Osteoblast (primary cell): ENCODE measurements at regions not wholly inside any gene's neighbourhood (a gene's known extent, or its start where the extent isn't known, plus 50 kb on each side); places are given as distances from the start of the nearest gene placed in this dataset.

Experiments
- DNase-seq: peaks from one replicate; pipeline ENCODE4 v3.0.0; 2011; ENCODE audit warnings: low spot score, mixed read lengths; ENCODE audit not compliant: insufficient read length; ENCODE audit errors: missing footprints
- H2AFZ ChIP-seq: 2 replicates; pipeline ENCODE4 v1.6.0; 2011; ENCODE audit warnings: mild to moderate bottlenecking, low read length
- H3K27ac ChIP-seq: 2 replicates; pipeline ENCODE4 v1.5.1; 2011; ENCODE audit warnings: mild to moderate bottlenecking, low read depth, low read length, moderate library complexity
- H3K27me3 ChIP-seq: 2 replicates; pipeline ENCODE4 v1.6.0; 2012; ENCODE audit warnings: mild to moderate bottlenecking, control low read depth, inconsistent platforms, low read length, moderate library complexity; ENCODE audit not compliant: insufficient read depth
- H3K36me3 ChIP-seq: 2 replicates; pipeline ENCODE4 v1.5.1; 2011; ENCODE audit warnings: mild to moderate bottlenecking, low read length, control low read depth, moderate library complexity; ENCODE audit not compliant: insufficient read depth
- H3K4me1 ChIP-seq: 2 replicates; pipeline ENCODE4 v1.5.1; 2011; ENCODE audit warnings: mild to moderate bottlenecking, low read length, control low read depth, moderate library complexity; ENCODE audit not compliant: insufficient read depth
- H3K4me2 ChIP-seq: 2 replicates; pipeline ENCODE4 v1.6.0; 2011; ENCODE audit warnings: mild to moderate bottlenecking, low read length; ENCODE audit not compliant: insufficient read depth
- H3K4me3 ChIP-seq: fragments of 200-600 bp; sonication (generic); 3 replicates; pipeline ENCODE4 v1.5.1; 2012; ENCODE audit warnings: mild to moderate bottlenecking, low read length, inconsistent platforms; ENCODE audit not compliant: insufficient read depth
- H3K79me2 ChIP-seq: 2 replicates; pipeline ENCODE4 v1.6.0; 2012; ENCODE audit warnings: mild to moderate bottlenecking, low read length, control low read depth, inconsistent platforms; ENCODE audit not compliant: insufficient read depth
- H3K9me3 ChIP-seq: 2 replicates; pipeline ENCODE4 v1.5.1; 2011; ENCODE audit warnings: low read depth, low read length, control low read depth
- H4K20me1 ChIP-seq: 2 replicates; pipeline ENCODE4 v1.6.0; 2012; ENCODE audit warnings: mild to moderate bottlenecking, low read length, control low read depth; ENCODE audit not compliant: insufficient read depth
- TF ChIP-seq, protein P1 (sequence below): IDR thresholded peaks from 2 replicates; pipeline ENCODE4 v1.5.1; 2011; ENCODE audit warnings: mild to moderate bottlenecking, low read depth, low read length, moderate library complexity; ENCODE audit errors: extremely low read depth

DNA sequence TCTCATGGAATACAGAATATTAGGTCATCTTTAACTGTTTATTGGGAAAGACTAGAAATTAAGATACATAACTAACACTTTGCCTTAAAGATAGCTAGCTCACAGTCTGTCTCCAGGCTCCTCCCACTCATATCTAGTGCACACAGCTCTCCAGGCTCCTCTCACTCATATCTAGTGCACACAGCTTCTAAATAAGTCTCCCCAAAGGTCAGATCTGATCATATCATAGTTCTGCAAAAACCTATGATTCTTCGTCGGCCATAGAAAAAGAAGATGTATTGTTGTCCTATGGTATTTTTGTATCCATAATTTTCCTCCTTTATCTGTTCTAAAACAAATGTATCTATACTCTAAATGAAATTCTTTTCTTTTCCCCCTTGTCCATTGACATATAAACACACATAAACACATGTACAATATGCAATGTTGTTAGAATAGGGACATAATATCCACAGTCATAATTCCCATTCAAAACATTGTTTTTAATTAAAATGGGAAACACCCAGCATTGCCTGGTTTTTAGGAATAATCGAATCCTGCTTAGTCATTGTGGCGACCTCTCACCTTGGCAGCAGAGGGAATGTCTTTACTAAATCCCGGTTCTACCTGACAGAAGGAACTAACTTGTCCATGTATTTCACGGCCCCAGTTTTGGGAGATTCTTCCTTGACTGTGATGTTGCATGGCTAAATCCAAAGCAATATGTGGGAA, 1282.0 kb downstream of the PCDH7 start:
- H2AFZ ChIP-seq: no peak overlapping the region
- no peak for DNase-seq
- H3K27ac ChIP-seq: no peak overlapping the region
- no peaks in the 10 kb centered on the region for H3K9me3 ChIP-seq
- no peak overlapping the region for H3K4me2 ChIP-seq
- no peaks in the 10 kb centered on the region for H3K4me1 ChIP-seq
- no peak overlapping the region for H3K4me3 ChIP-seq
- no peaks in the 10 kb centered on the region for H3K79me2 ChIP-seq
- no peaks in the 10 kb centered on the region for H3K36me3 ChIP-seq
- H4K20me1 ChIP-seq: no peaks in the 10 kb centered on the region
- no peaks in the 10 kb centered on the region for H3K27me3 ChIP-seq
- TF ChIP-seq, protein P1, sequence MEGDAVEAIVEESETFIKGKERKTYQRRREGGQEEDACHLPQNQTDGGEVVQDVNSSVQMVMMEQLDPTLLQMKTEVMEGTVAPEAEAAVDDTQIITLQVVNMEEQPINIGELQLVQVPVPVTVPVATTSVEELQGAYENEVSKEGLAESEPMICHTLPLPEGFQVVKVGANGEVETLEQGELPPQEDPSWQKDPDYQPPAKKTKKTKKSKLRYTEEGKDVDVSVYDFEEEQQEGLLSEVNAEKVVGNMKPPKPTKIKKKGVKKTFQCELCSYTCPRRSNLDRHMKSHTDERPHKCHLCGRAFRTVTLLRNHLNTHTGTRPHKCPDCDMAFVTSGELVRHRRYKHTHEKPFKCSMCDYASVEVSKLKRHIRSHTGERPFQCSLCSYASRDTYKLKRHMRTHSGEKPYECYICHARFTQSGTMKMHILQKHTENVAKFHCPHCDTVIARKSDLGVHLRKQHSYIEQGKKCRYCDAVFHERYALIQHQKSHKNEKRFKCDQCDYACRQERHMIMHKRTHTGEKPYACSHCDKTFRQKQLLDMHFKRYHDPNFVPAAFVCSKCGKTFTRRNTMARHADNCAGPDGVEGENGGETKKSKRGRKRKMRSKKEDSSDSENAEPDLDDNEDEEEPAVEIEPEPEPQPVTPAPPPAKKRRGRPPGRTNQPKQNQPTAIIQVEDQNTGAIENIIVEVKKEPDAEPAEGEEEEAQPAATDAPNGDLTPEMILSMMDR: no peak

DNA sequence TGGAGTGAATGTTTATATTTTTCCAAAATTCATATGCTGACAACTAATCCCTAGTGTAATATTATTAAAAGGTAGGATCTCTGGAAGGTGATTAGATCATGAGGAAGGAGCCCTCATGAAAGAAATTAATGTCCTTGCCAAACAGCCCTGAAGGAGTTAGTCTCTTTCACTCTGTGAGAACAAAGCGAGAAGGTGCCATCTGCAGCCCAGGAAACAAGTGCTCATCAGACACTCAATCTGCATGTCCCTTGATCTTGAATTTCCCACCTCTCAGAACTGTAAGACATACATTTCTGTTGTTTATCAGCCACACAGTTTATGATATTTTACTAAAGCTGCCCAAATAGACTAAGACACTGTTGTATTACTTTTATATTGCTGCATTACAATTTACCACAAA, 1283.4 kb downstream of the PCDH7 start:
- Histone ChIP-seq H3K36me3 (no peaks in the 10 kb centered on the region), H3K27me3 (no peaks in the 10 kb centered on the region), H2AFZ (no peak overlapping the region), H3K27ac (no peak overlapping the region), H3K4me3 (no peak overlapping the region), H3K9me3 (no peaks in the 10 kb centered on the region), H4K20me1 (no peaks in the 10 kb centered on the region), H3K79me2 (no peaks in the 10 kb centered on the region), H3K4me2 (no peak overlapping the region), H3K4me1 (no peaks in the 10 kb centered on the region)
- DNase-seq: no peak
- TF ChIP-seq, protein P1: no peak

DNA sequence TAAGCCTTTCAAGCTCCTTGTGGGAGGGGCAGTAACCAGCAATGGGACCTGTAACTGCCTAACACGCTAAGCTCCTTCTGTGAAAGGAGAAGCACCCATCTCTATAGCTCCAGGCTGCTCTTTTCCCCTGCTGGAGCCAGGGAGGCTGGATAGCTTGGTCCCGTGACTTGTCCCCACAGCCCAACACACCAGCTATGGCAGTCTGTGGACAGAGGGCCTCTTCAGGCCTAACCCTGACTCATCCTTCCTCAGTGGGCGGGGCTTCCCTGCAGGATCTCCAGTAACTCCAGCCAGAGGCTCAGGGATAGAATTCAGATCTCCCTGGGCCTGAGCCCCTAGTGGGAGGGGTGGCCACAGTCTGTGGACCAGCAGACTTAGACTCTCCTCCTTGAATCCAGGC, 1290.1 kb downstream of the PCDH7 start:
- no peak overlapping the region for H3K27ac ChIP-seq
- no peaks in the 10 kb centered on the region for H3K79me2 ChIP-seq
- H3K27me3 ChIP-seq: no peaks in the 10 kb centered on the region
- no peak overlapping the region for H2AFZ ChIP-seq
- peaks cover 2% of the 10 kb centered on the region for H3K9me3 ChIP-seq
- H3K36me3 ChIP-seq: no peaks in the 10 kb centered on the region
- DNase-seq: no peak
- no peaks in the 10 kb centered on the region for H4K20me1 ChIP-seq
- no peak overlapping the region for H3K4me3 ChIP-seq
- H3K4me2 ChIP-seq: no peak overlapping the region
- no peaks in the 10 kb centered on the region for H3K4me1 ChIP-seq
- TF ChIP-seq, protein P1: no peak

DNA sequence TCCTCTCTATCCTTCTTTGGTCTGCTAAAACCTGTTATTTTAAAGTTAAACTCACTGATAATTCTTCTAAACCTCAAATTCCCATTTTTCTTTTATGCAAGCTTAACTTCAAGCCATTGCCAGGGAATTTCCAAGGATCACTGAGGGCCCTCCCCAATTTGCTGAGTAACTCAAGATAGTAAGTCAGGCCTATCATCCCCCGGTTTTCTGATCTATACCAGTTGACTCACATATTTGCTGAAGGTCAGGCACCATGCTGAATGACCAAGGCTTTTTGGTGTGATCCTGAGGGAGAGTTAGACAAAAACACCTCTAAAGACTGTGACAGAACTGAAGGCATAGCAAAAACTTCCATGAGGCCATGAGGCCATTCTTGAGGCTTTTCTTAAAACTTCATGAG, 1301.9 kb downstream of the PCDH7 start:
- Histone ChIP-seq H3K27me3 (no peaks in the 10 kb centered on the region), H3K4me2 (no peak overlapping the region), H2AFZ (no peak overlapping the region), H3K79me2 (no peaks in the 10 kb centered on the region), H3K9me3 (no peaks in the 10 kb centered on the region), H3K27ac (no peak overlapping the region), H3K36me3 (no peaks in the 10 kb centered on the region), H3K4me3 (no peak overlapping the region), H3K4me1 (no peaks in the 10 kb centered on the region), H4K20me1 (no peaks in the 10 kb centered on the region)
- TF ChIP-seq, protein P1: no peak
- no peak for DNase-seq
